Gastrocnemius medialis (tissue), 4 donors: ENCODE measurements at regions not wholly inside any gene's neighbourhood (a gene's known extent, or its start where the extent isn't known, plus 50 kb on each side); places are given as distances from the start of the nearest gene placed in this dataset.

Experiments used
- ATAC-seq, 2 donors: fragments of 150-250 bp; one replicate each; pipeline ENCODE4 v1.9.1; 2016
- DNase-seq, 2 donors: peaks; one replicate each; pipeline ENCODE4 v3.0.0-alpha.2; 2019
- H3K27ac ChIP-seq, 4 donors: fragments of 200-600 bp; sonication (generic); 1 replicate in 1 of 4; 2 replicates in 3 of 4; pipeline ENCODE4 v1.5.1; 2016 to 2018; ENCODE audit warnings: mild to moderate bottlenecking in 2 of 4, moderate library complexity in 1 of 4
- H3K27me3 ChIP-seq, 3 donors: fragments of 200-600 bp; sonication (generic) in 2 of 3; 1 replicate in 1 of 3; 2 replicates in 2 of 3; pipeline versions ENCODE4 v1.5.1 to v1.6.0; 2016 to 2019; ENCODE audit warnings: mild to moderate bottlenecking in 1 of 3, moderate library complexity in 1 of 3
- H3K36me3 ChIP-seq, 2 donors: fragments of 200-600 bp; sonication (generic) in 1 of 2; one replicate each; pipeline ENCODE4 v1.5.1; 2017 to 2018
- H3K4me1 ChIP-seq, 2 donors: fragments of 200-600 bp; sonication (generic) in 1 of 2; one replicate each; pipeline ENCODE4 v1.5.1; 2016 to 2017; ENCODE audit warnings: mild to moderate bottlenecking in 2 of 2
- H3K4me3 ChIP-seq, 4 donors: fragments of 200-600 bp; sonication (generic) in 3 of 4; 1 replicate in 1 of 4; 2 replicates in 3 of 4; pipeline ENCODE4 v1.5.1; 2016 to 2019; ENCODE audit warnings: mild to moderate bottlenecking in 2 of 4
- H3K9me3 ChIP-seq, 3 donors: fragments of 200-600 bp; sonication (generic) in 2 of 3; 1 replicate in 1 of 3; 2 replicates in 2 of 3; pipeline ENCODE4 v1.5.1; 2016 to 2019
- POLR2A ChIP-seq, 2 donors: fragments of 450-650 bp; IDR thresholded peaks; one replicate each; pipeline ENCODE4 v1.6.1; 2017; ENCODE audit warnings: antibody characterized with exemption in 2 of 2, mild to moderate bottlenecking in 2 of 2, moderate library complexity in 2 of 2
- in situ Hi-C, 4 donors: fragments of 200-750 bp; cut with MboI; loops; one replicate each; pipeline versions ENCODE4 v1.15.0 to v1.8.0; 2017; ENCODE audit warnings: low sequenced_read_pairs in 4 of 4
- intact Hi-C: fragments of 100-400 bp; cut with DNase I; formaldehyde crosslinking; loops from one replicate; pipeline ENCODE4 v1.15.1; 2023; ENCODE audit warnings: low total_unique reads
- TF ChIP-seq, protein P1 (sequence below), 5 experiments: fragments of 450-650 bp in 3 of 5; fragments of 200-600 bp in 2 of 5; sonication (generic) in 2 of 5; IDR thresholded peaks in 4 of 5; conservative IDR thresholded peaks in 1 of 5; 1 replicate in 4 of 5; 2 replicates in 1 of 5; pipeline ENCODE4 v1.5.1; 2016 to 2019; ENCODE audit warnings: antibody characterized with exemption in 5 of 5, mild to moderate bottlenecking in 3 of 5, moderate library complexity in 3 of 5

DNA sequence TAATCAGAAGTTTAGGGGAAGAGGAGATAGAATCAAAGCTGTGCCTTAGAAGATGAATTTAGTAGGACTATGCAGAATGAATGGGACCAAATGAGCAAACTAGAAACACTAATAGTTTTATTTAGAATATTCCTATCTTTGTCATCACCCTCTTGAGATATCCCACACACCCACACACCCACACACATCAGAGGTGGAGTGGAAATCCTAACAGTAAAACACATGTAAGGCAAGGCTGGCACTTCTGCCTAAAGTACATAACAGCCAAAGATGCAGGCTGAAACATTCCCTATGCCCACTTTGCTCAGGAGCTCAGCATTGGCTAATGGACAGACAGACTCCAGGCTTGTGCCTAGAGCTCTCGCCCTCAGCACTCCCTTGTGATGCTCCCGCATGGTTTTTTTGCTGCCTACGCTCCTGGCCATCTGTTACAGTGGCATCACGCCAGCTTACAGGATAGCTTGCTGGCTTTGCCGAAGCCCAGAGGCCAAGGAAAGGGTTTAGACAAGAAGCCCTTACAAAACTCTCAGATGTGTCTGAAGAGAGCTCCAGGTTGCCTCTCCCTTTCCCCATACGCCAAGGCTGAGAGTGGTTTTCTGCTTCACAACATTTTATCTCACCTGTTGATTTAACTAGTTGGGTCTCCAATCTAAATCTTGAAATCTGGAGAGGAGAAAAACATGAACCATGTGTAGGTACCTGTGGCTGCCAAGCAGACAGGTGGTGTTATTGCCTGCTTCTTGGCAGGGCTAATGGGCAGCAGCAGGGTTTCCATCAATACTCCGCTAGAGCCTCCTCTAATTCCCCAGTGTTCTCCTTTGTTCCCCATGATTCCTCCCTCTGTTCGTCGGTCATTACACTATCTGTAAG, 282.6 kb upstream of the ID4 start:
- no peak for ATAC-seq
- no peak for DNase-seq
- in situ Hi-C loops (no loop called here), intact Hi-C loops (no loop called here)
- Histone ChIP-seq H3K4me1 (no peaks in the 10 kb centered on the region), H3K27ac (no peak overlapping the region), H3K9me3 (no peaks in the 10 kb centered on the region), H3K4me3 (no peak overlapping the region), H3K36me3 (no peaks in the 10 kb centered on the region), H3K27me3 (no peaks in the 10 kb centered on the region)
- no peak for TF ChIP-seq POLR2A (IDR thresholded peaks at IDR 0.05)
- TF ChIP-seq, protein P1, sequence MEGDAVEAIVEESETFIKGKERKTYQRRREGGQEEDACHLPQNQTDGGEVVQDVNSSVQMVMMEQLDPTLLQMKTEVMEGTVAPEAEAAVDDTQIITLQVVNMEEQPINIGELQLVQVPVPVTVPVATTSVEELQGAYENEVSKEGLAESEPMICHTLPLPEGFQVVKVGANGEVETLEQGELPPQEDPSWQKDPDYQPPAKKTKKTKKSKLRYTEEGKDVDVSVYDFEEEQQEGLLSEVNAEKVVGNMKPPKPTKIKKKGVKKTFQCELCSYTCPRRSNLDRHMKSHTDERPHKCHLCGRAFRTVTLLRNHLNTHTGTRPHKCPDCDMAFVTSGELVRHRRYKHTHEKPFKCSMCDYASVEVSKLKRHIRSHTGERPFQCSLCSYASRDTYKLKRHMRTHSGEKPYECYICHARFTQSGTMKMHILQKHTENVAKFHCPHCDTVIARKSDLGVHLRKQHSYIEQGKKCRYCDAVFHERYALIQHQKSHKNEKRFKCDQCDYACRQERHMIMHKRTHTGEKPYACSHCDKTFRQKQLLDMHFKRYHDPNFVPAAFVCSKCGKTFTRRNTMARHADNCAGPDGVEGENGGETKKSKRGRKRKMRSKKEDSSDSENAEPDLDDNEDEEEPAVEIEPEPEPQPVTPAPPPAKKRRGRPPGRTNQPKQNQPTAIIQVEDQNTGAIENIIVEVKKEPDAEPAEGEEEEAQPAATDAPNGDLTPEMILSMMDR (IDR thresholded peaks at IDR 0.05 in 4 of 5, conservative IDR thresholded peaks at IDR 0.05 in 1 of 5), result no peak

DNA sequence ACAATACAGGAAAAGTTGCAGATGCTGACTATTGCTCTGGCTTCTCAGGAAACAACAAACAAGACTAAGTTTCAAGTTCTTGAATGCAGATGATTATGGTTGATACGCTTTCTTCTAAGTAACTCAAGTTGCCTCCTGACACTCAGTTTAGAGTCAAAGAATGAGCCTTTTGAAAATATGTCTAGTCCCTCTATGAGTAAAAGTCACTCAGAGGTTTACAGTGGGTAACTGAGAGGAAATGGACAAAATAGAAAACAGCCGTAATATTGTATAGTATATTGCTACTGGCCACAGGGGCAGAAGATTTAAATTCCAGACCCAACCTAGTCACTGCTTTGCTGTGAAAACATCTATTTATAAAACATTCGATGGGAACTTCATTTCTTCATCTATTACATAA, 280.0 kb upstream of the ID4 start:
- Histone ChIP-seq H3K9me3 (no peaks in the 10 kb centered on the region), H3K27me3 (no peaks in the 10 kb centered on the region), H3K4me3 (no peak overlapping the region), H3K4me1 (no peaks in the 10 kb centered on the region), H3K36me3 (no peaks in the 10 kb centered on the region), H3K27ac (no peak overlapping the region)
- DNase-seq (no peak), ATAC-seq (no peak)
- intact Hi-C loops (no loop called here), in situ Hi-C loops (no loop called here)
- TF ChIP-seq POLR2A (IDR thresholded peaks at IDR 0.05), result no peak
- TF ChIP-seq, protein P1 (IDR thresholded peaks at IDR 0.05 in 4 of 5, conservative IDR thresholded peaks at IDR 0.05 in 1 of 5), result no peak

DNA sequence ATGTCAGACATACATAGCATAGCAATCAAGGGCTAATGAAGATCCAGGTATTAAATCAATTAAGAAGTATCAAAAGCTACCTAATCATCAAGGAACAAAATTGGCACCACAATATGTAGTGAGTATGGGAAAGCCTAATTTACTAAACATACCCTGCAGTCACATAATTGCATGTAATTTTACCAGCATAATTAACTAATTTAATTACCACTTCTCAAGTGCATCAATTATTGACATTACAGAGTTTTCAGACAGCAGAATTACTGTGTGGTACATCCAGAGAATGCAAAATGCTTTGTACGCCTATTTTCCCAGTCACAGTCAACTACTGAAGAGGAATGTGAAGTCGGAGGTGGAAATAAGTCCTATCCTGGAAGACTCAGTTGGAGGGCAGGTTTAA, 279.0 kb upstream of the ID4 start:
- ATAC-seq (no peak), DNase-seq (no peak)
- intact Hi-C loops (no loop called here), in situ Hi-C loops (no loop called here)
- Histone ChIP-seq H3K27ac (no peak overlapping the region), H3K4me3 (no peak overlapping the region), H3K4me1 (no peaks in the 10 kb centered on the region), H3K27me3 (no peaks in the 10 kb centered on the region), H3K9me3 (no peaks in the 10 kb centered on the region), H3K36me3 (no peaks in the 10 kb centered on the region)
- TF ChIP-seq, protein P1 (IDR thresholded peaks at IDR 0.05 in 4 of 5, conservative IDR thresholded peaks at IDR 0.05 in 1 of 5), result no peak
- no peak for TF ChIP-seq POLR2A (IDR thresholded peaks at IDR 0.05)

DNA sequence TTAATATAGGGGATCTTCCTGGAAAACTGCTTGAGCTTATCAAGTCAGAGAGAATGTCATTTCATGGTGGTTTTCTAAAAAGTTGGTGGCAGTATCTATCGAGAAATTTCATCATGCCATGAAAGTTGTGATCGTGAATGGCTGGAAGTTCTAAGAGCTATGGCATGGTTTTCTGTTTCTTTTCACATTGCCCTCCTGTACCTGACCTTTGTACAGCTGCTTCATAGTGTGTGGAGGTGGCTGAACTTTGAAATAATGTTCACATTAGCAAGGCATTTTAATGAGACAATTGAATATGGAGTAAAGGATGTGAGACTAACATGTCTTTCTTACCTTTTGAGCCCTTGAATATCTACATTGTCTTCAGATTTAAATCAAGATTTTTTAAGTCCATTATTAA, 278.2 kb upstream of the ID4 start:
- intact Hi-C loops, result no loop called here

More for the DNA sequence above, 278.2 kb upstream of the ID4 start:
- DNase-seq (no peak), ATAC-seq (no peak)
- Histone ChIP-seq H3K36me3 (no peaks in the 10 kb centered on the region), H3K27me3 (no peaks in the 10 kb centered on the region), H3K27ac (no peak overlapping the region), H3K4me1 (no peaks in the 10 kb centered on the region), H3K4me3 (no peak overlapping the region), H3K9me3 (no peaks in the 10 kb centered on the region)
- in situ Hi-C loops, result no loop called here
- no peak for TF ChIP-seq POLR2A (IDR thresholded peaks at IDR 0.05)
- TF ChIP-seq, protein P1 (IDR thresholded peaks at IDR 0.05 in 4 of 5, conservative IDR thresholded peaks at IDR 0.05 in 1 of 5), result no peak
